Stimulated activated naive CD8-positive, alpha-beta T cell treated with anti-CD3 and anti-CD28 coated beads, Interleukin-15, amount 100 ng/mL, for 72 hours (primary cell): ENCODE measurements at regions not wholly inside any gene's neighbourhood (a gene's known extent, or its start where the extent isn't known, plus 50 kb on each side); places are given as distances from the start of the nearest gene placed in this dataset.
"Not testable (repeated sequence)": the region's sequence is repeated elsewhere in the genome, so short reads cannot be mapped to it uniquely, and the experiment has no call there.

Source experiments
- ATAC-seq: fragments of 150-1000 bp; cut with Tn5 transposase; 2 replicates; pipeline ENCODE4 v1.10.0; 2021; ENCODE audit warnings: mild to moderate bottlenecking, moderate library complexity
- DNase-seq, 2 donors: peaks; one replicate each; pipeline ENCODE4 v3.0.0; 2021 to 2022
- H3K27ac Mint-ChIP-seq, 2 donors: one replicate each; pipeline ENCODE4 v1.8.0; 2022; ENCODE audit warnings: mild to moderate bottlenecking in 2 of 2, mixed read lengths in 2 of 2, moderate library complexity in 2 of 2
- H3K27me3 Mint-ChIP-seq: one replicate; pipeline ENCODE4 v1.8.0; 2022; ENCODE audit warnings: mixed read lengths
- H3K4me1 Mint-ChIP-seq: one replicate; pipeline ENCODE4 v1.8.0; 2022; ENCODE audit warnings: mild to moderate bottlenecking, mixed read lengths
- H3K4me3 Mint-ChIP-seq, 2 donors: one replicate each; pipeline ENCODE4 v1.8.0; 2022; ENCODE audit warnings: mild to moderate bottlenecking in 2 of 2, mixed read lengths in 2 of 2, moderate library complexity in 1 of 2
- H3K9me3 Mint-ChIP-seq, 2 donors: one replicate each; pipeline ENCODE4 v1.8.0; 2022; ENCODE audit warnings: mixed read lengths in 2 of 2

- H3K27ac Mint-ChIP-seq, result no peak overlapping the region
- DNase-seq, result no peak
- no peak for ATAC-seq
- peaks cover 23 to 26% of the 10 kb centered on the region in 2 donors for H3K9me3 Mint-ChIP-seq
- H3K4me1 Mint-ChIP-seq, result no peaks in the 10 kb centered on the region
- H3K4me3 Mint-ChIP-seq, result no peak overlapping the region
- no peaks in the 10 kb centered on the region for H3K27me3 Mint-ChIP-seq
Measured at GRCh38 chr6:174036-174435, 118.3 kb upstream of the DUSP22 start.

DNA sequence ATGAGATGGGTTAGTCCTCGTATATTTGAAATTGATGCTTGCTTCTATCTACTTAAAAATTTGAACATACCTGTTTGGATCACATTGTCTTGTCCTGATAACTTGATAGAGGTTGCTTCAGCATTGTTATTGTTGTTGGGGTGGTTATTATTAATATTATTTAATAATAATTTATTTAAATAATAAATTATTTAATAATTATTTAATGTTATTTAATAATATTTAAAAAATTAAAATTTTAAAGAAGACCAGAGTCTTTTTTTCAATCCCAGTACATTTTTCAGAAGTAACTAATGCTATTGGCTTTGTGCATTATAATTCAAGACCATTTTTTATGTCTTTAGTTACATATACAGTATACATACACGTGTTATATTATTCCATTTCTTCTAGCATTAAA, 116.6 kb upstream of the DUSP22 start:
- DNase-seq, result no peak
- H3K4me3 Mint-ChIP-seq, result no peak overlapping the region
- no peak overlapping the region for H3K27ac Mint-ChIP-seq
- H3K4me1 Mint-ChIP-seq, result peaks cover 8% of the 10 kb centered on the region
- H3K9me3 Mint-ChIP-seq, result peaks cover 23 to 29% of the 10 kb centered on the region in 2 donors
- ATAC-seq, result no peak
- H3K27me3 Mint-ChIP-seq, result no peaks in the 10 kb centered on the region

DNA sequence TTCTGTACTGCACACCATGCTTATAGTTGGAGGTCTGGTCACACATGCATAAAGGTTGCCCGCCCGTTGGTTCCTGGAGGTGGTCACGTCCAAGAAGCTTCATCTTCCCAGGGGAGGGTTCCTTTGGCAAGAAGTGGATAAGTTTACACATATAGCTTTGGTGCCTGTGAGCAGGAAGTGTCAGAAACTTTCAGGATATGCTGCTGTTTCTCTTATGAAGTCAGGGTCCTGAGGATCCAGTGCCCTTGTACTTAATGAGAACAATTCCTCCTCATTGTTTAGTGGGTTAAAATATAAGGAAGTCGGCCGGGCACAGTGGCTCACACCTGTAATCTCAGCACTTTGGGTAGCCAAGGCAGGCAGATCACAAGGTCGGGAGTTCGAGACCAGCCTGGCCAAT, 115.5 kb upstream of the DUSP22 start:
- ATAC-seq (no peak), DNase-seq (no peak)
- no peaks in the 10 kb centered on the region for H3K27me3 Mint-ChIP-seq
- no peak overlapping the region for H3K4me3 Mint-ChIP-seq
- H3K9me3 Mint-ChIP-seq, result peaks cover 18 to 23% of the 10 kb centered on the region in 2 donors
- H3K4me1 Mint-ChIP-seq, result peaks cover 17% of the 10 kb centered on the region
- H3K27ac Mint-ChIP-seq, result no peak overlapping the region

GRCh38 chr6:178119-178518, 114.2 kb upstream of the DUSP22 start:
- H3K27me3 Mint-ChIP-seq, result no peaks in the 10 kb centered on the region
- no peak for ATAC-seq
- H3K4me3 Mint-ChIP-seq, result no peak overlapping the region
- peaks cover 27% of the 10 kb centered on the region for H3K4me1 Mint-ChIP-seq
- H3K9me3 Mint-ChIP-seq, result peaks cover 14 to 19% of the 10 kb centered on the region in 2 donors
- H3K27ac Mint-ChIP-seq, result no peak overlapping the region
- no peak for DNase-seq

- DNase-seq, H3K27me3 Mint-ChIP-seq, ATAC-seq, H3K27ac Mint-ChIP-seq, H3K4me3 Mint-ChIP-seq: not testable (repeated sequence)
- H3K4me1 Mint-ChIP-seq, result peaks cover 35% of the 10 kb centered on the region
- H3K9me3 Mint-ChIP-seq, result peaks cover 7 to 11% of the 10 kb centered on the region in 2 donors
Measured at GRCh38 chr6:178929-179328, 113.4 kb upstream of the DUSP22 start.

- Mint-ChIP-seq H3K27ac (no peak overlapping the region), H3K27me3 (no peaks in the 10 kb centered on the region), H3K4me1 (peaks cover 41% of the 10 kb centered on the region), H3K9me3 (peaks cover 7 to 11% of the 10 kb centered on the region in 2 donors), H3K4me3 (no peak overlapping the region)
- ATAC-seq (no peak), DNase-seq (no peak)
Measured at GRCh38 chr6:179340-179950, 112.8 kb upstream of the DUSP22 start.

DNA sequence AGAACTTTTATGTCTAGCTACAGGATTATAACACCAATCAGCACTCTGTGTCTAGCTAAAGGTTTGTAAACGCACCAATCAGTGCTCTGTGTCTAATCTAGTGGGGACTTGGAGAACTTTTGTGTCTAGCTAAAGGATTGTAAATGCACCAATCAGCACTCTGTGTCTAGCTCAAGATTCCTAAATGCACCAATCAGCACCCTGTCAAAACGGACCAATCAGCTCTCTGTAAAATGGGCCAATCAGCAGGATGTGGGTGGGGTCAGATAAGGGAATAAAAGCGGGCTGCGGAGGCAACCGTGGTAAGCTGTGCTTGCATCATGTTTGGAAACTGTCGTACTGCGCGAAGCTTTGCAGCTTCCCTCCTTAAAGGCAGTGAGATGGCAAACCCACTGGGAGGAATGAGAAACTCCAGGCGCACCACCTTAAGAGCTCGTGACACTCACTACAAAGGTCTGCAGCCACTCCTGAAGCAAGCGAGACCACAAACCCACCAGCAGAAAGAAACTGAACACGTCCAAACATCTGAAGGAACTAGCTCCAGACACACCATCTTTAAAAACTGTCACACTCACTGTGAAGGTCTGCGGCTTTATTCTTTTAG, 112.1 kb upstream of the DUSP22 start:
- Mint-ChIP-seq H3K9me3 (peaks cover 7 to 11% of the 10 kb centered on the region in 2 donors), H3K4me3 (peak overlapping the region; percentile 82 to 88), H3K27ac (peak overlapping the region; percentile 94 to 97), H3K4me1 (peaks cover 46% of the 10 kb centered on the region)
- ATAC-seq (peak; percentile 84), DNase-seq (peak; percentile 65 to 82)
- H3K27me3 Mint-ChIP-seq, result not testable (repeated sequence)

DNA sequence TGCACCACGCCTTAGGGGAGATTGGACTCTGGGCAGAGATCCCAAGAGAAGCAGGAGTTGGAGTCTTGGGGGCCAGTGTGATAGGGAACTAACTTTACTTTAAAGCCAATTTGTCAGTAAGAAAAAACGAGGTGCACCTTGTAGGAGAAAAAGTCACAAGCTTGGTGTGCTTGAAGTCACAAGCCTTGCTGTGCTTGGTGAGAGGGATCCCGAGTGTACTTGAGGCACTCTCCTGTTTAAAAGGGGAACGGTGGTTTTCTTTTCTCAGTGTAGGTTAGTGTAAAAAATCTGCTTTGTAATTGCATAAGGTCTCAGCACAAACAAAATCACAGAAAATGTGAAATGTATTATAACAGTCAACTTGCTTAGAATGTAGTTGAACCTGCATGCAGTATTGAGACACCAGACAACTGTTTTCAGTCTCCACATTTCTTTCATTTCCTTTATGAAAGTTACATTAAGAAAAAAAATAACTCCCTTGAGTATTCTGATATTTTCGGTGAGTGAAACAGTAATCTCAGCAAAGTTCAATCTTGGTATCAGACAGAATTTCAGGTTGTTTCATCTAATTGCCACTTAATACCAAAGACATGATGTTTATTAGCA, 111.1 kb upstream of the DUSP22 start:
- peaks cover 7 to 11% of the 10 kb centered on the region in 2 donors for H3K9me3 Mint-ChIP-seq
- peak overlapping the region in 1 of 2 donors; percentile 97 for H3K27ac Mint-ChIP-seq
- peaks cover 46% of the 10 kb centered on the region for H3K4me1 Mint-ChIP-seq
- no peaks in the 10 kb centered on the region for H3K27me3 Mint-ChIP-seq
- peak; percentile 16 for ATAC-seq
- H3K4me3 Mint-ChIP-seq, result peak overlapping the region; percentile 82 to 88
- no peak for DNase-seq

DNA sequence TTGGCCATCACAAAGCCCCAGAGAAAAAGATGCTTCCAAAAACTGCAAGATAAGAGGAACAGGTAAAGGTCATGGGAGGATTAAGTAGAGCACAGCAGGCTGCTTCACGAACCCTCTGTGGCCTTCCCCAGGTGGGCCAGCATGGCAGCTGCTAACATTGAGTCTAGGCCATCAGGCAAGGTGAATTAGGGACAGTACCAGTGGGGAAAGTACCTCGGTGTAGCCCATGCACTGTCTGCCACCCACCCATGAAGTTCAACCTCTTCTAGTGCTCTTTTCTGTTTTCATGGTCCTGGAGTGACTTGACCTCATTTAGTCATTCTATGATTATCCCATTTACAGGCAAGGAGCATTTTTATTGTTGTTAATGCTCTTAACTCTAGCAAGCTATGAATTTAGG, 108.6 kb upstream of the DUSP22 start:
- Mint-ChIP-seq H3K4me3 (peak overlapping the region; percentile 51 to 67), H3K27me3 (no peaks in the 10 kb centered on the region), H3K9me3 (peaks cover 0 to 7% of the 10 kb centered on the region in 2 donors), H3K27ac (no peak overlapping the region), H3K4me1 (peaks cover 65% of the 10 kb centered on the region)
- DNase-seq (no peak), ATAC-seq (peak; percentile 50)

GRCh38 chr6:184161-184700, 108.1 kb upstream of the DUSP22 start:
- Mint-ChIP-seq H3K4me1 (peaks cover 71% of the 10 kb centered on the region), H3K27ac (peak overlapping the region in 1 of 2 donors; percentile 24), H3K27me3 (no peaks in the 10 kb centered on the region), H3K9me3 (peaks cover 0 to 1% of the 10 kb centered on the region in 2 donors), H3K4me3 (peak overlapping the region in 1 of 2 donors; percentile 67)
- DNase-seq, result no peak
- ATAC-seq, result no peak

- Mint-ChIP-seq H3K4me3 (no peak overlapping the region), H3K4me1 (peaks cover 80% of the 10 kb centered on the region), H3K9me3 (no peaks in the 10 kb centered on the region), H3K27me3 (no peaks in the 10 kb centered on the region), H3K27ac (no peak overlapping the region)
- DNase-seq (no peak), ATAC-seq (no peak)
Measured at GRCh38 chr6:186340-186965, 105.8 kb upstream of the DUSP22 start.

DNA sequence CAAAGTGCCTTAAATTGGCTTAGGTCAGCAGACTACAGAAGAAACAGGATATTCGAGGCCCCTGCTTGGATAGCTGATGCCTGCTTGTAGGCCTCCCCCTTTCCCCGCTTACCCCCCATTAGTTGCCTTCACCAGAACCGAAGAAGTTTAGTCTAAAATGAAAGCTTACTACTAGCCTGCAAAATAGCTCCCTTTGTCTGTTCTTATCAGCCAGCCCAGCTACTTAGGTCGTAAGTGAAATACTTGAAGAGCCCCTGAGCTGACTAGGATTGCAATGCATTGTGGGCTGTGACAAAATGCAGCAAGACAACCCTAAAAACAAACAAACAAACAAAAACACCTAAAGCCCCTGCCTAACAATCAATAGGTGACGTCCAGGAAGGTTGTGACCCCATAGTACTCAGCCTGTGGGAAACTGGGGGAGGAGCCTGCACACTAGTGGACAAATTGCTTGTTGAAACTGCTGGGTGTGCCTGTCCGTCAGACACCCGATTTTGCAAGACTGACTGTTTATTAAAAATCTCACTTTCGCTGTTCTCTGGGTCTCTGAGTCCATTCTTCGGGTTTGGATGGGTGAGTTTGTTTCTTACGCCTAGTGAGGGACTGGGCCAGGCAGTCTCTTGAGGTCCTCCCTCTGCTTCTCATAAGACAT, 105.0 kb upstream of the DUSP22 start:
- no peak overlapping the region for H3K4me3 Mint-ChIP-seq
- peaks cover 80% of the 10 kb centered on the region for H3K4me1 Mint-ChIP-seq
- H3K27ac Mint-ChIP-seq, result no peak overlapping the region
- ATAC-seq (no peak), DNase-seq (no peak)
- H3K9me3 Mint-ChIP-seq, result no peaks in the 10 kb centered on the region
- H3K27me3 Mint-ChIP-seq, result no peaks in the 10 kb centered on the region

GRCh38 chr6:188821-189655, 103.2 kb upstream of the DUSP22 start:
- H3K4me3 Mint-ChIP-seq, result peak overlapping the region; percentile 58 to 84
- peak; percentile 84 to 90 for DNase-seq
- peaks cover 83% of the 10 kb centered on the region for H3K4me1 Mint-ChIP-seq
- no peaks in the 10 kb centered on the region for H3K27me3 Mint-ChIP-seq
- peak; percentile 86 for ATAC-seq
- H3K27ac Mint-ChIP-seq, result peak overlapping the region; percentile 60 to 92
- H3K9me3 Mint-ChIP-seq, result peaks cover 11 to 13% of the 10 kb centered on the region in 2 donors

DNA sequence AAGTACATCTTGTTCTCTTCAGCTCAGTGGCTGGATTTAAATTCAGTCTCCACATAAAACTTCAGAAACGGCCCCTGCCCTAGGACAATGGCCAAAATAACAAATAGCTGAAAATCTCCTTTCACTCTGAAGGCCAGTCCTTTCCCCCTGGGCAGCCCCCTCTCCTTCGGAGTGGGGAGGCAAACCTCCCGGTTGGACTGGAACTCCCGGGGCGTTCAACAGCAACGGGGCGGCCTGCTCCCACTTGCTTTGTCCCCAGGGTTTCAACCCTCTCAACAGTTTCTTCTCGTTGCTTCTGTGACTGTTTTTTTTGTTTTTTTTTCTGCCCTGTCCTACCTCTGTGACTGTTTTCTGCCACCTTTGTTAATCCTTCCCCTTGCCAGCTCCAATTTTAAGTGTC, 102.6 kb upstream of the DUSP22 start:
- no peak for ATAC-seq
- peak overlapping the region; percentile 82 to 92 for H3K27ac Mint-ChIP-seq
- peaks cover 83% of the 10 kb centered on the region for H3K4me1 Mint-ChIP-seq
- peaks cover 13 to 15% of the 10 kb centered on the region in 2 donors for H3K9me3 Mint-ChIP-seq
- no peaks in the 10 kb centered on the region for H3K27me3 Mint-ChIP-seq
- no peak for DNase-seq
- H3K4me3 Mint-ChIP-seq, result peak overlapping the region; percentile 69 to 84
